ENCODE measurements at regions not wholly inside any gene's neighbourhood (a gene's known extent, or its start where the extent isn't known, plus 50 kb on each side); places are given as distances from the start of the nearest gene placed in this dataset.

- TF ChIP-seq, protein P1, sequence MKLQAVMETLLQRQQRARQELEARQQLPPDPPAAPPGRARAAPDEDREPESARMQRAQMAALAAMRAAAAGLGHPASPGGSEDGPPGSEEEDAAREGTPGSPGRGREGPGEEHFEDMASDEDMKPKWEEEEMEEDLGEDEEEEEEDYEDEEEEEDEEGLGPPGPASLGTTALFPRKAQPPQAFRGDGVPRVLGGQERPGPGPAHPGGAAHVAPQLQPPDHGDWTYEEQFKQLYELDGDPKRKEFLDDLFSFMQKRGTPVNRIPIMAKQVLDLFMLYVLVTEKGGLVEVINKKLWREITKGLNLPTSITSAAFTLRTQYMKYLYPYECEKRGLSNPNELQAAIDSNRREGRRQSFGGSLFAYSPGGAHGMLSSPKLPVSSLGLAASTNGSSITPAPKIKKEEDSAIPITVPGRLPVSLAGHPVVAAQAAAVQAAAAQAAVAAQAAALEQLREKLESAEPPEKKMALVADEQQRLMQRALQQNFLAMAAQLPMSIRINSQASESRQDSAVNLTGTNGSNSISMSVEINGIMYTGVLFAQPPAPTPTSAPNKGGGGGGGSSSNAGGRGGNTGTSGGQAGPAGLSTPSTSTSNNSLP (IDR thresholded peaks at IDR 0.05; ENCODE audit: borderline replicate concordance, low read depth, low read length) = no peak
- TF ChIP-seq ZNF561 (CRISPR knock-in tag; conservative IDR thresholded peaks at IDR 0.05) (no peak), ZBTB43 (CRISPR knock-in tag; IDR thresholded peaks at IDR 0.05) (no peak), ZNF76 (CRISPR knock-in tag; IDR thresholded peaks at IDR 0.05; ENCODE audit: borderline replicate concordance) (no peak), ZKSCAN3 (CRISPR knock-in tag; IDR thresholded peaks at IDR 0.05) (no peak), JUNB (CRISPR knock-in tag; conservative IDR thresholded peaks at IDR 0.05) (no peak), NFIX (CRISPR knock-in tag; IDR thresholded peaks at IDR 0.05; ENCODE audit: low read depth) (no peak), JUND (IDR thresholded peaks at IDR 0.05; ENCODE audit: borderline replicate concordance, low read depth, low read length) (no peak), JUND (tag; IDR thresholded peaks at IDR 0.05; ENCODE audit: borderline replicate concordance, low read depth, low read length) (no peak), ZNF316 (IDR thresholded peaks at IDR 0.05) (no peak), HNRNPUL1 (IDR thresholded peaks at IDR 0.05; ENCODE audit: low read length) (no peak), IFI16 (CRISPR knock-in tag; IDR thresholded peaks at IDR 0.05) (no peak)
Observed at GRCh38 chr4:72671980-72672379, 103.0 kb upstream of the ADAMTS3 start (continued).
